Calu3 (cell line): ENCODE measurements at regions not wholly inside any gene's neighbourhood (a gene's known extent, or its start where the extent isn't known, plus 50 kb on each side); places are given as distances from the start of the nearest gene placed in this dataset.

Source experiments
- BruUV-seq: library from RNA; stranded (reverse); fragments of 400-500 nt; replicated peaks from 2 replicates; lab custom pipeline; 2021; lab: Mats Ljungman, UMichigan
- CTCF ChIA-PET: fragments of 300-600 bp; sonication (Branson Sonifier 250); formaldehyde crosslinking; loops from one replicate; lab custom pipeline; 2022; ENCODE audit warnings: antibody characterized with exemption; lab: Charles Lee
- DNase-seq: peaks from one replicate; pipeline ENCODE4 v3.0.0; 2022
- H3K27ac Mint-ChIP-seq: one replicate; pipeline ENCODE4 v1.8.0; 2022; ENCODE audit warnings: mixed read lengths; ENCODE audit not compliant: unreplicated experiment
- H3K27me3 Mint-ChIP-seq: one replicate; pipeline ENCODE4 v1.8.0; 2022; ENCODE audit warnings: mixed read lengths; ENCODE audit not compliant: unreplicated experiment
- H3K36me3 Mint-ChIP-seq: one replicate; pipeline ENCODE4 v1.8.0; 2022; ENCODE audit warnings: mild to moderate bottlenecking, moderate library complexity, mixed read lengths; ENCODE audit not compliant: insufficient read depth, unreplicated experiment
- H3K4me1 Mint-ChIP-seq: one replicate; pipeline ENCODE4 v1.8.0; 2022; ENCODE audit warnings: mild to moderate bottlenecking, low read depth, mixed read lengths; ENCODE audit not compliant: unreplicated experiment
- H3K4me3 Mint-ChIP-seq: one replicate; pipeline ENCODE4 v1.8.0; 2022; ENCODE audit warnings: mild to moderate bottlenecking, low read depth, moderate library complexity, mixed read lengths; ENCODE audit not compliant: unreplicated experiment
- H3K9me3 Mint-ChIP-seq: one replicate; pipeline ENCODE4 v1.8.0; 2022; ENCODE audit warnings: low read depth, mixed read lengths; ENCODE audit not compliant: unreplicated experiment
- intact Hi-C: fragments of 100-400 bp; cut with micrococcal nuclease; formaldehyde crosslinking; loops from one replicate; pipeline ENCODE4 v1.10.0; 2022; ENCODE audit not compliant: unreplicated experiment
- TF ChIP-seq, protein P1 (sequence below): fragments of 200-600 bp; IDR thresholded peaks from one replicate; pipeline ENCODE4 v1.8.0; 2022; ENCODE audit warnings: antibody characterized with exemption; ENCODE audit not compliant: unreplicated experiment

DNA sequence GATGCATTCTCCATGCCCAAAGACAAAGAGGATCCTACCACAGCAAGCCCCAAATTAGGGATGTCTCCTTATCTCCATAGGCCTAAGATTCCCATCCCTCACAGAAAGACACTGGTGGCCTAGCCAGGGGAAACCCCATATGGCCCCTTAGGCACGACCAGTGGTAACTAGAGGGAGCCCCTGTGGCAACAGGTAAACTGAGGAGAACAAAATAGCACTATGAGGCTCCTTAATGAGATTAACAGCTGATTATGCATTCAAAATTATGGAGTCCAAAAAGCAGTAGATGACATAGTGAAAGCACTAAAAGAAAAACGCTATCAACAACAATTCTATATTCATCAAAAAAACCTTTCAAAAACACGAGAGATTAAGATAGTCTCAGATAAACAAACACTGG is 234.0 kb downstream of the DIRAS2 start:
- TF ChIP-seq, protein P1, sequence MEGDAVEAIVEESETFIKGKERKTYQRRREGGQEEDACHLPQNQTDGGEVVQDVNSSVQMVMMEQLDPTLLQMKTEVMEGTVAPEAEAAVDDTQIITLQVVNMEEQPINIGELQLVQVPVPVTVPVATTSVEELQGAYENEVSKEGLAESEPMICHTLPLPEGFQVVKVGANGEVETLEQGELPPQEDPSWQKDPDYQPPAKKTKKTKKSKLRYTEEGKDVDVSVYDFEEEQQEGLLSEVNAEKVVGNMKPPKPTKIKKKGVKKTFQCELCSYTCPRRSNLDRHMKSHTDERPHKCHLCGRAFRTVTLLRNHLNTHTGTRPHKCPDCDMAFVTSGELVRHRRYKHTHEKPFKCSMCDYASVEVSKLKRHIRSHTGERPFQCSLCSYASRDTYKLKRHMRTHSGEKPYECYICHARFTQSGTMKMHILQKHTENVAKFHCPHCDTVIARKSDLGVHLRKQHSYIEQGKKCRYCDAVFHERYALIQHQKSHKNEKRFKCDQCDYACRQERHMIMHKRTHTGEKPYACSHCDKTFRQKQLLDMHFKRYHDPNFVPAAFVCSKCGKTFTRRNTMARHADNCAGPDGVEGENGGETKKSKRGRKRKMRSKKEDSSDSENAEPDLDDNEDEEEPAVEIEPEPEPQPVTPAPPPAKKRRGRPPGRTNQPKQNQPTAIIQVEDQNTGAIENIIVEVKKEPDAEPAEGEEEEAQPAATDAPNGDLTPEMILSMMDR, result no peak
- H3K27ac Mint-ChIP-seq, result no peak overlapping the region
- no peaks in the 10 kb centered on the region for H3K27me3 Mint-ChIP-seq
- H3K4me3 Mint-ChIP-seq, result no peak overlapping the region
- intact Hi-C loops, result no loop called here
- CTCF ChIA-PET, result no interaction called here
- no TSS peak for BruUV-seq
- H3K4me1 Mint-ChIP-seq, result no peaks in the 10 kb centered on the region
- DNase-seq, result no peak
- H3K9me3 Mint-ChIP-seq, result peaks cover 2% of the 10 kb centered on the region
- no peaks in the 10 kb centered on the region for H3K36me3 Mint-ChIP-seq

DNA sequence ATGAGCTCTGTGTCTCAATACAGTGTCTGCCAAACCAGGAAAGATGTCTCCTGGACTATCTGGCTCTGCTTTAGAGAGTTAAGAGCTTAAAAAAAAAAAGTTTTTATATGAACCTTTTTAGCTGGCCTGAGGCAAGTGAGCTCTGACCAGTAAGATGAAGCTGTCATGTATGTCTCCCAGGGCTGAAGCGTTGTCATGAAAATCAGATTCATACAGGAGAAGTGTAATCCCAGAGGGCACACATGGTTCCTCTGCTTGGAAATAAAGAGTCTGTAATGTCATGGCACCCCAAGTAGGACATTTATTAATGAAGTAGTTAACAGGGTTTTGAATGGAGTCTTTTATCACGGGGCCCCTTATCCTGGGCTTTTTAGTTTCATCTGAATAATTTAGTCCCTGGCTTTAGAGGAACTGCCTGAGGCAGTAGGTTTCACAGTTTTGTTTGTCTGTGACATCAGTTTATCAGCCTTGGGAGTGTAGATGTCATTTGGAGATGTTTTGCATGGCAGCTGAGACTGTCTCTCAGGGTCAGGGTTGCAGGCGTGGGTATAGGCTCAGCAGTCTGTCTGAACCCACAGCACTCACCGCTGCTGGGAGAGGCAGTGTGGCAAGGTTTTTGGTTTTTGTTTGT is 223.3 kb downstream of the DIRAS2 start:
- H3K4me1 Mint-ChIP-seq, result peaks cover 13% of the 10 kb centered on the region
- no peaks in the 10 kb centered on the region for H3K36me3 Mint-ChIP-seq
- TF ChIP-seq, protein P1, result no peak
- H3K4me3 Mint-ChIP-seq, result no peak overlapping the region
- no peak overlapping the region for H3K27ac Mint-ChIP-seq
- BruUV-seq, result no TSS peak
- no peak for DNase-seq
- no peaks in the 10 kb centered on the region for H3K27me3 Mint-ChIP-seq
- H3K9me3 Mint-ChIP-seq, result no peaks in the 10 kb centered on the region
- CTCF ChIA-PET, result no interaction called here
- intact Hi-C loops, result no loop called here

DNA sequence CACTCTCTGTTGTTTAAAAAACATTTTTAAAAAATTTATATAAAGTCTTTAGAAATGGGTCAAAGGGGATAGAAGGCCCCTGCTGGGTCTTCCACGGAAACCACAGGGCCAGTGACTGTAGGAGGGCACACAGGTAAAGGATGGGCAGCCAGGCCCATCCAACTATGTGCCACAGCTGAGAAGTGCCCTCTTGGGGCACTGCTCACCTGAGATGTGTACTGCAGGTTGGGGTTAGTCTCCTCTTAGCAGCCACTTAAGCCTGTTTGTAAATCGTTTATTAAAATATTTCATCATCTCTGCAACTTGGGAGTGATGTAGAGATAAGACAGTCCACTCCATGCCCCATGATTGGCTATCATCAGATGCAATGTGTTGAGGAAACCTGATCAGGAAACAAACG is 222.4 kb downstream of the DIRAS2 start:
- no peaks in the 10 kb centered on the region for H3K9me3 Mint-ChIP-seq
- intact Hi-C loops, result no loop called here
- no TSS peak for BruUV-seq
- CTCF ChIA-PET, result no interaction called here
- DNase-seq, result no peak
- no peaks in the 10 kb centered on the region for H3K27me3 Mint-ChIP-seq
- TF ChIP-seq, protein P1, result no peak
- H3K36me3 Mint-ChIP-seq, result no peaks in the 10 kb centered on the region
- H3K27ac Mint-ChIP-seq, result no peak overlapping the region
- peaks cover 16% of the 10 kb centered on the region for H3K4me1 Mint-ChIP-seq
- no peak overlapping the region for H3K4me3 Mint-ChIP-seq

DNA sequence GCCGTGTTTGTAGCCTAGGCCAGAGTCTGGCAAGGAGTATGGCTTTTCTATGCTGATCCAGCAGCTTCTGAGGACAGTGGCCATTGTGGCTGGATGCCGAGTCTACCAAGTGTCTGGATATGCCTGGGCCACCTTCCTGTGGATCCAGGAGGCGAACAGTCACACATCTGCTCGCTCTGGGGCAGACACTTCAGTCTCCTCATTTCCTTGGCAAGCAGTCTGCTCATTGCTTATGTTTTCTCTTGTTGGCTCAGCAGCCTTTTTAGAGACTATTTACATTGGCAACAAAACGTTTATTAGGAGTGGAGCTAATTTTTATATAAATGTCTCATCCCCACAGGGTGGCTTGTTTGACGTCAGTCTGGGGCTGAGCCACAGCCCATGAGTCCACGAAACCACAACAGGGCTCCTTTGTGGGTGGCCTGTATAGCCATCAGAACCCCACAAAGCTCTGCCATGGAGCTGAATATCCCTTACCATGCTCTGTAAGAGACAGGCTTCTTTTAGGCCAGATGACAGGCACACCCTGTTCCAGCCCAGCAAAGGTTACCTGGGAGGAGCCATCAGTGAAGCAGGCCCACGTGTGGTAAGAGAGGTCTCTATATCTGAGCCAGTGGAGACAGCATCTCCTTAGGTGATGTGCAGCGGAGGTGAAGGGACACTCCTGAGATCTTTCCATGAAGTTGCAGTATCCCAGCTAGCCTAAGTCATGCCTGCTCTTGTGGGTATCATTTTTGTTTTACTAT is 221.7 kb downstream of the DIRAS2 start:
- peaks cover 16% of the 10 kb centered on the region for H3K4me1 Mint-ChIP-seq
- no peaks in the 10 kb centered on the region for H3K9me3 Mint-ChIP-seq
- H3K36me3 Mint-ChIP-seq, result no peaks in the 10 kb centered on the region
- H3K27me3 Mint-ChIP-seq, result no peaks in the 10 kb centered on the region
- H3K4me3 Mint-ChIP-seq, result no peak overlapping the region
- TF ChIP-seq, protein P1, result no peak
- CTCF ChIA-PET, result no interaction called here
- intact Hi-C loops, result no loop called here
- no peak overlapping the region for H3K27ac Mint-ChIP-seq
- no TSS peak for BruUV-seq
- no peak for DNase-seq
